COLO829 (cell line): ENCODE measurements at regions not wholly inside any gene's neighbourhood (a gene's known extent, or its start where the extent isn't known, plus 50 kb on each side); places are given as distances from the start of the nearest gene placed in this dataset.
A peak's percentile ranks its signal among the peaks of the same experiment; 100 is the strongest.

Source experiments
- DNase-seq: peaks from one replicate; pipeline ENCODE4 v3.0.0; 2012; ENCODE audit warnings: low spot score

- DNase-seq, result no peak
Measured at GRCh38 chr14:106848330-106849121, 1322.1 kb downstream of the TMEM121 start.

- DNase-seq, result no peak
Measured at GRCh38 chr14:106850913-106851825, 1324.8 kb downstream of the TMEM121 start.

GRCh38 chr14:106872611-106873446, 1346.4 kb downstream of the TMEM121 start:
- DNase-seq, result peak; percentile 71

- DNase-seq, result no peak
Measured at GRCh38 chr14:106874350-106874749, 1348.0 kb downstream of the TMEM121 start.

GRCh38 chr14:106875503-106875902, 1349.1 kb downstream of the TMEM121 start:
- DNase-seq, result no peak

GRCh38 chr14:106876711-106877110, 1350.3 kb downstream of the TMEM121 start:
- no peak for DNase-seq

GRCh38 chr14:106877517-106877916, 1351.1 kb downstream of the TMEM121 start:
- no peak for DNase-seq

- DNase-seq, result no peak
Measured at GRCh38 chr14:106879241-106879640, 1352.9 kb downstream of the TMEM121 start.

- DNase-seq, result no peak
Measured at GRCh38 chr14:106883218-106883692, 1356.9 kb downstream of the TMEM121 start.
